GM18858 (cell line): ENCODE measurements at regions not wholly inside any gene's neighbourhood (a gene's known extent, or its start where the extent isn't known, plus 50 kb on each side); places are given as distances from the start of the nearest gene placed in this dataset.
"Not testable (repeated sequence)": the region's sequence is repeated elsewhere in the genome, so short reads cannot be mapped to it uniquely, and the experiment has no call there.

Source experiments
- ATAC-seq: cut with Tn5 transposase; IDR thresholded peaks from one replicate; pipeline ENCODE4 v1.9.1; 2021; ENCODE audit not compliant: unreplicated experiment

DNA sequence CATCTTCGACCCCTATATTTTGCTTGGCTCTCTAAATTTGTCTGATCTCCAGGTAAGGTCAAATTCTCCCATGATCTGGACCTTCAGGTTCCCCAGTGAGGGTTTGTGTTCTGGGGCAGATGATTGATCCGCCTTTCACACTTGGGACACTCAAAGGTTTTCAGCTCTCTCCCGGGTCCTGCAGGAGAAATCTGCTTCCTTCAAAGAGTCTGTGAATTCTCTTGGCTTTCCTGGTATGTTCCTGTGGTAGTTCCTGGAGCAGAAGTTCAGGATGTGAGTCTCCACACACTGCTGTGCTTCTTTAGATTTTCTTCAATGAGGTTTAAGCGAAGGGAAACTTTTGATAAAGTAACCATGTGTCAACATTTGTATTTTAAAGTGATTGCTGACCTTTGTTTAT lies 318.0 kb downstream of the TAF11L14 start:
- ATAC-seq: no peak

DNA sequence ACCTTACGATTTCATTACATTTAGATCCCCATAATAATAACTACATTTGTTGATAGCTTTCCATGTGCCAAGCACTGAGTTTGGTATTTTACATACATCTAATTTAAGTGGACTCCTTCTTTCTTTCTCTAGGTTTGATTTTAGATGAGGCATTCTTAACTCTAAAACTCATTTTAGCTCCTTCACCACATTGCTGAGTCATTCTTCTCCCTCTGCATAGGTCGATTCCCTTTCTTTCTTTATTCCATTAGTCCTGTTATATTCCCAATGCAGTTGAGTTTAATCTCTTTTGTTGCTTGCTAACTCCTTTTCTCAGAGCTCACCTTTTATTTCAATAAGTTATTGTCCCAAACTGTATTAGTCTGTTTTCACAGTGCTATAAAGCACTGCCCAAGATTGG lies 329.8 kb downstream of the TAF11L14 start:
- ATAC-seq: no peak

DNA sequence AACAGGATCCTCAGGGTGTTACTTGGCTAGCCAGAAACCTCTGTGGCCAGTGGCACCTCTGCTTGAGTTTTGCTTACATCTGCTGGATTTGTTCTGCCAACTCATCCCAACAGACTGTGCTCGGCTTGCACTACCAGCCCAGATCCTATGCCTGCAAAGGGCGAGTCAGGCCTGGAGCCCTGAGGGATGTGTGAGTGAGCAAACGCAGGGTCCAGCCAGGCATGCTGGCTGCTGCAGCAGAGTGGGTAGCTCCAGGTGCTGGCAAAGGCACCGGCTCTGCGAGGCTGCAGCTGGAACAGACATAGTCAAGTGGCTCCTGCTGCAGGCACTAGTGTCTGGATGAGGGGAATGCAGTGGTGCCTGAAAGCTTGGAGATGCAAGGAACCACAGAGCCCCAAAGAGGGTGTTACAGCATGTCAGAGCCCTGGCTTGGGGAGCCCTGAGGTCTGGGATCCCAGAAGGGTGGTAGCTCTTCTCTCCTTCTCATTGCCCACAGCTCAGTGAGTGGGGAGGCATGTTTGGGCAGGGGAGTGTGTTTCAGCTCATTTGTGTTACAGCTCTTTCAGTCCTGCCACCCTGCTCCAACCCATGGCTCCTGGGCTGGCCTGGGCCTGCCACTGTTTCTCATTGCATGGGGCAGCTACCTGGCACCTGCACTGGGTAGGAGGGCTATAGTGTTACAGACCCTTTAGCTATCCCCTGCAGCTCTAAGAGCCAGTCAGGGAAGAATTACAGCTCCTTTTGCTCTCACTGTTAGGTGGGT lies 332.6 kb downstream of the TAF11L14 start:
- no peak for ATAC-seq

DNA sequence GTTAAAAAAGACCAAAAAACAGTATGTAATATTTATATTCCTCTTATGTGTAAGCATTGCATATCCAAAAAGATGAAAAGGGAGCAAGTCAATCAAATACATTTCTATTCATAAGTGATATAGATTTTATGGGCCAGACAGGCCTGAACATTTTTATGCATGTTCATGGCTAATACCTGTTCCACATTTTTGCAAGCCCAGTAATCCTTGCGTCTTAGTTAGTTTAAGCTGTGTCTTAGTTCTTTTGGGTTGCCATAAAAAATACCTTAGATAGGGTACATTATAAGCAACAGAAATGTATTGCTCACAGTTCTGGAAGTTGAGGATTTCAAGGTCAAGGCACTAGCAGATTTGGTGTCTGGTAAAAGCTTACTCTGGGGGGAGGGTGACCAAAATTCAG lies 342.1 kb downstream of the TAF11L14 start:
- no peak for ATAC-seq

DNA sequence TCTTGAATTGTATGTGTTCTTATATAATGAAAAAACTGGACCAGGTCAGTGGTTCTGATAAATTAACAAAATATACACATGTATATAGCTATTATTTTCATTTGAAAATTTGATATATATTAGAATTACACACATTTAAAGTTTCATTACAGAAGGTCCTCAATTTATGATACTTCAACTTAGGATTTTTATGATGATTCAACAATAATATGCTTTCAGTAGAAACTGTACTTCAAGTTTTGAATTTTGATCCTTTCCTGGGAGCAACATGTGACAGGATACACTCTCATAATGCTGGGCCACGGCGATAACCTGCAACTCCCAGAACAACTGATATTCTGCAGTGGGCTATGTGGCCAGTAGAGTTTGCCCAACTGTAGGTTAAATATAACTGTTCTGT lies 344.7 kb downstream of the TAF11L14 start:
- no peak for ATAC-seq

DNA sequence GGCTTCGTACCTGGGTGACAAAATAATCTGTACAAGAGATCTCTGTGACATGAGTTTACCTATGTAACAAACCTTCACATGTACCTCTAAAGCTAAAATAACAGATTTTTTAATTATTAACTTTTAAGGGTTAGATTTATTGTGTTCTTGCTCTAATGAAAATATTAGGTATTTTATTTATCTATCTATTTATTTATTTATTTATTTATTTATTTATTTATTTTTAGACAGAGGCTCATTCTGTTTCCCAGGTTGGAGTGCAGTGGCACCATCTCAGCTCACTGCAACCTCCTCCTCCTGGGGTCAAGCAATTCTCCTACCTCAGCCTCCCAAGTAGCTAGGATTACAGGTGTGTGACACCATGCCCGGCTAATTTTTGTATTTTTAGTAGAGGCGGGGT lies 348.4 kb downstream of the TAF11L14 start:
- ATAC-seq: not testable (repeated sequence)

DNA sequence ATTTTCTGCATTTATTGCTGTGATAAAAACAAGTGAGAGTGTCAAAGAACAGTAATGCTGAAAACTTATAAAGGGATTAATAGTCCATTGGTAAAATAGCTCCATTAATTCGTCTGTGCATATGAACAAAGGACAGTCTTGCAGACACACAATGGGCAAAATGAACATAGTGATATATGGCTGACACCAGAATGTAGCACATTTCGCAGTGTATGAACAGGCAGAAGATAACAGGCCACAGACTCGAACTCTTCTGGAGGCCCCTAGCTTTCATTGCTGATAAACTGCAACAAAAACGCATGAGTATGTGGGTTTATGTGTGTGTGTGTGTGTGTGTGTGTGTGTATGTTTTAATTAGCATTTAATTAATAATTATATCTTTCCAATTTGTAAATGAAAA lies 354.8 kb downstream of the TAF11L14 start:
- ATAC-seq: no peak

DNA sequence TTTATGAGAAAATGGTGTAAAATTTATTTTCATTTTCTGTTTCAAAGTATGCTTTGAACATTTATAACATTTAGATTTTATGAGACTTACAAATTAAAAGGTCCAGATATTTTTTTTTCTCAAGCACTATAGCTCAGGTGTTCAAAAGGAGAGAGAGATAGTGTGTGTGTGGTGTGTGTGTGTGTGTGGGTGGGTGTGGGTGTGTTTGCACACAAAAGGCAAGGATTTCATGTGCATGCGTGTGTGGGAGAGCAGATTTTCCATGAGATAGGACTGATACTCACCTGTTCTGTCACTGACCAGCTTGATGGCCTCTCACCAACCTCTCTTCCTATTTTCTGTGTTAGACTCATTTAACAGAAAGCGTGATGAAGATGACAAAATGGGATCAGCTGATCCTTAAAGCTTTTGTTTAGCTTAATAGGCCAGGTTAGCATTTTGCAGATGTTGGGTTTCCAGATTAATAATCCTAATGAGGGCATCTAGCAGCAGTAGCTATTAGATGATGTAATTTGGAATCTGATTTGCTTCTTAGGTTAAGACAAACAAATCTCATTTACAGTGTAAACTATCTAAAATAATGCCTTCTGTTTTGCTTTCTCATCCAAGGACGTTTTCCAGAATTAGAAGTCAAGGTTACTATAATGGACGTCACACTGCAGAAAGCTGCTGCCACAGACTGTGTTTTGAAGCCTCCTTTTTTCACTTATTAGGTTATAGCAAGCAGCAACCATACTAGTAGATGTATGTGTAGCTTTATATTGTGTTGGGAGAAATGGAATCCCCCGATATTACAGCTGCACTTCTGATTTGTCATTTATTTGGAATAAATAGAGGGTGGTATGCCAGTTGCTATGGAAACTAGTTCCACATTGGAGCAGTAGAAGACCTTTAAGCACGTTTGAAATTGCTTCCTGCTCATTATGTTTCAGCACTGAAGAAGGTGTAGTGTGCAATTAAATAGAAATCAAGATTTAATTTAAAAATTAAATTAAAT lies 355.6 kb downstream of the TAF11L14 start:
- ATAC-seq: no peak

DNA sequence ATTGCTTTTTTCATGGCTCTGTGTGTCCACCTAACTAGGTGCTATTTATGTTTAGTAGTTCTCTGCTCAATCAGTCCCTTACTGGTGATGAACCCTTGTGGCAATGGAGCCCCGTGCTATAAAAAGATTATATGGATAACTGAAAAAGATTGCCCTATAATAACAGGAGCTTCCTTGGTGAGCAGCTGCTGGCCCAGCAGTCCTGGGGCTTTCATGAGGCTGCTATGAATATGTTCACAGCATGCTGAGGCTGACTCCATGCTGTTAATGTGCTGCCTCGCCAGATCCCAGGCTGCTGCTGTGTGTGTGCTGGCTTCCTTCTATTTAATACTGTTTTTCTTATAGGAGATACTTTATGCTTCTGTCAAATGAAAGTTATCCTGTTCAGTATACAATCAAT lies 357.5 kb downstream of the TAF11L14 start:
- no peak for ATAC-seq

DNA sequence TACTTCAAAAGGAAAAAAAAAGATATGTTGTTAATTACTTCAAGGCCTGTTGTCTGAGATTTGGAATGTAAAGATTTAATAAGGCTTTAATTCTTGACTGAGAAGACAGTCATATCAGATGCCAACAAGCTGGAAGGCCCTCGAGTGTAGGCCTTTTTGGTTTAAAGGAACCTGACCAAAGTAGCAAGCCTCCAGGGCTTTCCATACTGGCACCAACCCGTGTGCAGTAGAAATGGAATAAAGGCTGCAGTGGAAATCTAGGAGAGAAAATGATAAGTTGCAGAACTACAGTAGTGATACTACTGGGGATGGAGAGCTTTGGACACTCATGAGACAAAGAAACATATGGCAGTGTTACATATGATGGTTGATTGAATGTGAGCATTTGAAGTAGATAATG lies 358.0 kb downstream of the TAF11L14 start:
- ATAC-seq: no peak

DNA sequence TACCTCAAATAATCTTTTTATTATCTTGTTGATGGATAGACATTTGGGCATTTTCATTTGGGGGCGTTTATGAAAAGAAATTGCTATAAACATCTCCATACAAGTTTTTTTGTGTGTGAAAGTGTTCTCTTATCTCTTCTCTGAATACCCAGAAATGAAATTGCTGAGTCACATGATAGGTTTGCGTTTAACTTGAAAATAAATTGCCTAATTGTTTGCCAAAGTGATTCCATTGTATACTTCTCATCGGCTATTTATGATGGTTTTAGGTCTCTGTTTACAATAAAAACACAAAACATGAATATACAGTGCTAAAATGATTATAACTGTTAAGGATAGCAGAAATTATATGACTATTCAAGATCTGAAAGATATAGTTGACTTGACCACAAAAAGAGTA lies 361.7 kb downstream of the TAF11L14 start:
- ATAC-seq: no peak

DNA sequence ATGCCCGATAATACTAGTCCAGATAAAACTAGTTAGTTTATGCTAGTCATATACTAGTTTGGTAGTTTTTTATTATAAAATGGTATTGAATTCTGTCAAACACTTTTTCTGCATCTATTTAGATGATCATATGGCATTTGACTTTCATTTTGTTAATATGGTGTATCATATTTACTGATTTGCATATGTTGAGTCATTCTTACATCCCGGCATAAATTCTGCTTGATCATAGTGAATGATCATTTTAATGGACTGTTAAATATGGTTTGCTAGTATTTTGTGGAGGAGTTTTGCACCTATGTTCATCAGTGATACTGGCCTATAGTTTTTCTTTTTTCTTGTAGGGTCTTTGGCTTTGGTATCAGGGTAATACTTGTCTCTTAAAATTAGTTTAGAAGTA lies 365.6 kb downstream of the TAF11L14 start:
- no peak for ATAC-seq

DNA sequence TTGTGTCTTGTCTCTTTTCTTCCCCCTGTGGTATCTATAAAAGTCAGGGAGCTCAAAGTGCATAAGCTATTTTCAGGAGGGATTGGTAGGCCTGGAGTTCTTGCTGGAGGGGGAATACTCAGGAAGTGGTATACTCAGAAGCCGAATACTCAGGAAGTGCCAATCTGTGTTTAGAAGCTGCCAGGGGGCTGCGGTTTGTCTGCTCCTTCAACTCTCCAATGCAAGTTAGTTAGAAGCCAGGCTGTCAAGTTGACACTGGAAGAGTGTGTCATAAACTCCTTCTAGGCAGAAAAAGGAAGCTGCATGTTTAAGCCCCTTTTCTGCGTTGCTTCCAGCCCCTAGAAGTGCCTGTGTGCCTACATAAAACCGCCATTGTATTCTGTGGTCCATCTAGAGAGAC lies 366.5 kb downstream of the TAF11L14 start:
- no peak for ATAC-seq

DNA sequence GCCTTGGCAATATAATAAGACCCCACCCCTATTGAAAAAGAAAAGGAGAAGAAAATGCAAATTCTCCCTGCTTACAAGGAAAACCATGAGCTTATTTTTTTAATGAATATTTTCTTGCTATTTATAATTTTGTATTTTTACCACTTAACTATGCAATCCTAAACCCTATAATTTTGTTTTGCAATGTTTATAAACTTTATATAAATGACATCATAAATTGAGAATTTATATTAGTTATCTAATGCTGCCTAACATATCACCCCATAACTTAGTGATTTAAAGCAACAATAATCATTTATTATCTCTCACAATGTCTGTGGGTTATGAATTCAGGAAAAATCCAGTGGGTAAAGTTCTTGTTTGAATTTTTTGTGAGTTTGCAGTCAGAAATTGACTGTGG lies 369.1 kb downstream of the TAF11L14 start:
- no peak for ATAC-seq

DNA sequence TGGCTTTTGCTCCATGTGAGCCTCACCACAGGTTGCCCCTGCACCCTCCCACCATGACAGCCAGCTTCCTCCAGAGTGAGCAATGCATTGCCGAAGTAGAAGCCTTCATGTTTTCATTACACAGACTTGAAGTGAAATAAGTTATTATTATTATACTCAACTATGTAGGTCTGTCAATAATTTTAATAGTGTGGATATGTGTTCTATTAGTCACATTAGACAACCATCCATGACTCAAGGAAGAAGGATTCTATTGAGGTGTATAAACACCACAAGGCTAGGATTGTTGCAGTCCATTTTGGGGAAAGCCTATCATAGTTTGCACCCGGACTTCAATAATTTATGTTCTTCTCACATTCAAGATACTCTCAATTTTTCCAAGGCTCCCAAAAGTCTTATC lies 369.5 kb downstream of the TAF11L14 start:
- no peak for ATAC-seq

DNA sequence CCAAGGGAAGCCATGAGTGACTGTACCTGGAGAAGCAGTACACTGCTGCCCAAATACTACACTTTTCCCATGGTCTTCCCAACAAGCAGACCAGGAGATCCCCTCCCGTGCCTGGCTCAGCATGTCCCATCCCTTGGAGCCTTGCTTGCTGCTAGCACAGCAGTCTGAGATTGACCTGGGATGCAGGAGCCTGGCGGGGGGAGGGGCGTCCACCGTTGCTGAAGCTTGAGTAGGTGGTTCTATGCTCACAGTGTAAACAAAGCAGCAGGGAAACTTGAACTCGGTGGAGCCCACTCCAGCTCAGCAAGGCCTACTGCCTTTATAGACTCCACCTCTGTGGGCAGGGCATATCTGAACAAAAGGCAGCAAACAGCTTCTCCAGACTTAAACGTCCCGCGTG lies 372.0 kb downstream of the TAF11L14 start:
- ATAC-seq: not testable (repeated sequence)

DNA sequence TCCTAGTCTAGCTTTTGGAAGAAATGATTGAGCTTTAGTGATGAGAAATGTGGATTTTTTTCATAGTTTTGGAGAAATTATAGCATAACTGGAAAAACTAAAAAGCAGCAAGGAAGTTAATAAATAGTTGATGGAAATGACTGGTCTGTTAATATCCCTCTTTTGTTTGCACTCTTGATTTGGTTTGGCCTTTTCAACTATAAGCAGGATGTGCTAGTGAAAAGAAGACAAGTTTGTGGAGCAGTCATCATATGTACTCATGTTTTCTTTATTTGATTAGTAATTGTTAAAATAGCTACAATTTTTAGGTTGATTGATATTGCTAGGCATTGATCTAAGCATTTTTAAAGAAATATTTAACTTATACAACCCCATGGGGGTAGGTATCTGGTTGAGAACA lies 374.7 kb downstream of the TAF11L14 start:
- no peak for ATAC-seq

DNA sequence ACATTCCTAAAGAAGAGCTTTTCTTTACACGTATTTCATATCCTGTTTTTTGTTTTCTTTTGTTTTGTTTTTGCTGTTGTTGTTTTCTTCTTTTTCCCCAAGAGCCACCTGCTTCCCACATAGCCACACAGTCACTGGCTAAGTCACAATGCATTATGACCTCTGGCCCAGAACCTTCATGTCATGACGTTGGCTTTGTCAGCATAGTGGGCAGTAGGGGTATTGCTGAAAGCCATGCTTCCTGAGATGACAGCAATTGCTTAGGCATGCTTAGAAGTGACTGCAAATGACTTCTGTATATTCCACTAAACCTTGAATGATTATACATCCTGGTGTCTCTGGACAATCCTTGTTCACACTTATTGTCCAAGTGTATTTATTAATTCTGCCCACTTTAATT lies 375.8 kb downstream of the TAF11L14 start:
- ATAC-seq: no peak

DNA sequence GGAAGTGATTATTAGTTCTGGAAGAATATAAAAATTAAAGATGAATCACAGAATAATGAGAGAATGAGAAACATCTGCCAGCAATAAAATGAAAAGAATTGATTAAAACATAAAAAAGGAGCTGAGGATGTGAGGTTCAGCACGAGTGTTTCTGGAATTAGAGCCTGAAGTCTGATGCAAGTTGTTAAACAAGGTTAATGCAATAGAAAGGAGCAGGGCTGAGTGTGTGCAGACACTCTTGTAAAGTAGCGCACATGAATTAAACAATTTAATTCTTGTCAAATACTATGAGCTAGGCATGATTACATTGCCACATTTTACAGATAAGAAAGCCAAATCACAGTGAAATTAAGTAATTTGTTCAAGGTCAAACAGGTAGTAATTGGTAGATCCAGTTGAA lies 384.2 kb downstream of the TAF11L14 start:
- no peak for ATAC-seq

DNA sequence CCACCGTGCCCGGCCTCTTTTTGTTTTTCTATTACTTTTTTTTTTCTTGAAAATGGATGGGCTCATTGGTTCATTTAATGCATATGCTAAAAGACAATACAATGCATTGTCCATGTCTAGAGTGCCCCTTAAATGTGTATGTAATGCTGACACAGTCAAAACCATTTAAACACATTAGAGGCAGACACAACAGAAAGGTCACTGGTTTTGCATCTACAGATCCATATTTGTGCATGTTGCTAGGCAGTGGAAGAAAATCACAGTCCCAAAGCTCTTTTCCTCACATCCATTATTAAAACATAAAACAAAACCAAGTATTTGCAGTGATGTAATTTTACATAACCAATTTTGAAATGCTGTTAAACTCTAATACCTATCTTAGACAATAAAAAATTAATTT lies 389.0 kb downstream of the TAF11L14 start:
- ATAC-seq: no peak

DNA sequence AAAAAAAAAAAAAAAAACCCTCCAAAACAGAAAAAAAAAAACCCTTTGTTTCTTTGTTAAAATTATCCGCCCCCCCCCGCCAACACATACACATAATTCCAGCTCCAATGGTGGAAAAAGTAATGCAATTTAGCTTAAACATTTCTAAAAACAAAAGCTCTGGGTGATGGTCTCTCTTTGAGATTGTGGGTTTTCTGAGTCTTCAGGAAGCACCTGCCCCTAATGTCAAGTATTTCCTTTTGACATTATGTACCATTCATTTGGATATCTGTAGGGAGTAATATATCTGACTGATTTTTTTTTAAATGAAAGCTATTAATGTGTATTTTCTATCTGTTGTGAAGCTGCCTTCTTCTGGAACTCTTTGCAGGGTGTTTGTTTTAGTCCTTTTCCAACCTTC lies 389.7 kb downstream of the TAF11L14 start:
- ATAC-seq: no peak

DNA sequence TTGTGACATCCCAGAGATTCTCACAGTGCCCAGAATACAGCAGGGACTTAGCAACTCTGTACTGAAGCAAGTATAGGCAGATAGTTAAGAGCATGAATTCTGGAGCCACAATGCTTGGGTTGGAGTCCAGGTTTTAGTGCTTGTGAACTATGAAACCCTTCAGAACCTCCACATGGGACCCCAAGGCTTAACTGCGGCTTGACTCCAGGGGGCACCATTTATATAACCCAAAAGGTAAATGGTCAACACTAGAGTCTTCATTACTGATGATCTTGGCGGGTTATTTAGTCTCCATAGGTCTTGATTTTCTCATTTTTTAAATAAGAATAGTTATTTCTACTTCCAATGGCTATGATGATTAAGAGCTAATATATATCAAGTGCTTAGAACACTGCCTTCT lies 390.3 kb downstream of the TAF11L14 start:
- ATAC-seq: no peak
